Calu3 (cell line): ENCODE measurements at regions not wholly inside any gene's neighbourhood (a gene's known extent, or its start where the extent isn't known, plus 50 kb on each side); places are given as distances from the start of the nearest gene placed in this dataset.

Source experiments
- BruUV-seq: library from RNA; stranded (reverse); fragments of 400-500 nt; replicated peaks from 2 replicates; lab custom pipeline; 2021; lab: Mats Ljungman, UMichigan
- CTCF ChIA-PET: fragments of 300-600 bp; sonication (Branson Sonifier 250); formaldehyde crosslinking; loops from one replicate; lab custom pipeline; 2022; ENCODE audit warnings: antibody characterized with exemption; lab: Charles Lee
- DNase-seq: peaks from one replicate; pipeline ENCODE4 v3.0.0; 2022
- H3K27ac Mint-ChIP-seq: one replicate; pipeline ENCODE4 v1.8.0; 2022; ENCODE audit warnings: mixed read lengths; ENCODE audit not compliant: unreplicated experiment
- H3K27me3 Mint-ChIP-seq: one replicate; pipeline ENCODE4 v1.8.0; 2022; ENCODE audit warnings: mixed read lengths; ENCODE audit not compliant: unreplicated experiment
- H3K36me3 Mint-ChIP-seq: one replicate; pipeline ENCODE4 v1.8.0; 2022; ENCODE audit warnings: mild to moderate bottlenecking, moderate library complexity, mixed read lengths; ENCODE audit not compliant: insufficient read depth, unreplicated experiment
- H3K4me1 Mint-ChIP-seq: one replicate; pipeline ENCODE4 v1.8.0; 2022; ENCODE audit warnings: mild to moderate bottlenecking, low read depth, mixed read lengths; ENCODE audit not compliant: unreplicated experiment
- H3K4me3 Mint-ChIP-seq: one replicate; pipeline ENCODE4 v1.8.0; 2022; ENCODE audit warnings: mild to moderate bottlenecking, low read depth, moderate library complexity, mixed read lengths; ENCODE audit not compliant: unreplicated experiment
- H3K9me3 Mint-ChIP-seq: one replicate; pipeline ENCODE4 v1.8.0; 2022; ENCODE audit warnings: low read depth, mixed read lengths; ENCODE audit not compliant: unreplicated experiment
- intact Hi-C: fragments of 100-400 bp; cut with micrococcal nuclease; formaldehyde crosslinking; loops from one replicate; pipeline ENCODE4 v1.10.0; 2022; ENCODE audit not compliant: unreplicated experiment
- TF ChIP-seq, protein P1 (sequence below): fragments of 200-600 bp; IDR thresholded peaks from one replicate; pipeline ENCODE4 v1.8.0; 2022; ENCODE audit warnings: antibody characterized with exemption; ENCODE audit not compliant: unreplicated experiment

DNA sequence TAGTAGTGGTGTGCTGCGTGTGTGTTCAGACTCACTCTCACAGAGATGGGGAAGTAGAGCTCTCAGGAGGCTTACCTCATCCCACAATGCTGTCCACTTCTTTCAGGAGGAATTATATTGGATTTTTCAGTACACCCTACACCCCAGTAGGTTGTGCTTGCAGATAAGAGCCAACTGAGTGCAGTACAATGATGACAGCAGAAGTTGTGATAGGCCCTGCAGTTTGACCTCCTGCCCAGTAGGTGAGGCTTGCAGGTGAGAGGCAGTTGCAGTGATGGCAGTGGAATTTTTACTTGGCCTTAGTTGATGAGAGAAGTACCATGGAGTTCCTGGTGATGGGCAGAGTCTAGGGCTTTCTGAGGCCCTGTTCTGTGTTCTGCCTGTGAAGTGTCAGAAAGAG, 657.8 kb downstream of the KCNJ3 start:
- Mint-ChIP-seq H3K4me1 (no peaks in the 10 kb centered on the region), H3K4me3 (no peak overlapping the region), H3K27ac (no peak overlapping the region), H3K27me3 (no peaks in the 10 kb centered on the region), H3K36me3 (no peaks in the 10 kb centered on the region), H3K9me3 (peaks cover 5% of the 10 kb centered on the region)
- TF ChIP-seq, protein P1, sequence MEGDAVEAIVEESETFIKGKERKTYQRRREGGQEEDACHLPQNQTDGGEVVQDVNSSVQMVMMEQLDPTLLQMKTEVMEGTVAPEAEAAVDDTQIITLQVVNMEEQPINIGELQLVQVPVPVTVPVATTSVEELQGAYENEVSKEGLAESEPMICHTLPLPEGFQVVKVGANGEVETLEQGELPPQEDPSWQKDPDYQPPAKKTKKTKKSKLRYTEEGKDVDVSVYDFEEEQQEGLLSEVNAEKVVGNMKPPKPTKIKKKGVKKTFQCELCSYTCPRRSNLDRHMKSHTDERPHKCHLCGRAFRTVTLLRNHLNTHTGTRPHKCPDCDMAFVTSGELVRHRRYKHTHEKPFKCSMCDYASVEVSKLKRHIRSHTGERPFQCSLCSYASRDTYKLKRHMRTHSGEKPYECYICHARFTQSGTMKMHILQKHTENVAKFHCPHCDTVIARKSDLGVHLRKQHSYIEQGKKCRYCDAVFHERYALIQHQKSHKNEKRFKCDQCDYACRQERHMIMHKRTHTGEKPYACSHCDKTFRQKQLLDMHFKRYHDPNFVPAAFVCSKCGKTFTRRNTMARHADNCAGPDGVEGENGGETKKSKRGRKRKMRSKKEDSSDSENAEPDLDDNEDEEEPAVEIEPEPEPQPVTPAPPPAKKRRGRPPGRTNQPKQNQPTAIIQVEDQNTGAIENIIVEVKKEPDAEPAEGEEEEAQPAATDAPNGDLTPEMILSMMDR: no peak
- DNase-seq: no peak
- CTCF ChIA-PET: no interaction called here
- no TSS peak for BruUV-seq
- intact Hi-C loops: no loop called here

DNA sequence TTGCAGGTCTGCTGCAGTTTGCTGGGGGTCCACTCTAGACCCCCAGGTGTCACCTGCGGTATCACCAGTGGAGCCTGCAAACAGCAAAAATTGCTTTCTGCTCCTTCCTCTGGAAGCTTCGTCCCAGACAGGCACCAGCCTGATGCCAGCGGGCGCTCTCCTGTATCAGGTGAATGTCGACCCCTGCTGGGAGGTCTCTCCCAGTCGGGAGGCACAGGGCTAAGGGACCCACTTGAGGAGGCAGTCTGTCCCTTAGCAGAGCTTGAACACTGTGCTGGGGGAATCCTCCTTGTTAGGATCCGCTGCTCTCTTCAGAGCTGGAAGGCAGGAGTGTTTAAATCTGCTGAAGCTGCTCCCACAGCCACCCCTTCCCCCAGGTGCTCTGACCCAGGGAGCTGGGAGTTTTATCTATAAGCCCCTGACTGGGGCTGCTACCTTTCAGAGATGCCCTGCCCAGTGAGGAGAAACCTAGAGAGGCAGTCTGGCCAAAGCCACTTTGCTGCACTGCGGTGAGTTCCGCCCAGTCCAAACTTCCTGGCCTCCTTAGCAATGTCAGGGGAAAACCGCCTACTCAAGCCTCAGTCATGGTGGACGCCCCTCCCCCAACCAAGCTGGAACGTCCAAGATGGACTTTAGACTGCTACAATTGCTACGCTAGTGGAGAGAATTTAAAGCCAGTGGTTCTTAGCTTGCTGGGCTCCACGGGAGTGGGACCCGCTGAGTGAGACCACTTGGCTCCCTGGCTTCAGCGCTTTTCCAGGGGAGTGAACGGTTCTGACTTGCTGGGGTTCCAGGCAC, 652.5 kb downstream of the KCNJ3 start:
- no peaks in the 10 kb centered on the region for H3K36me3 Mint-ChIP-seq
- CTCF ChIA-PET: no interaction called here

DNA sequence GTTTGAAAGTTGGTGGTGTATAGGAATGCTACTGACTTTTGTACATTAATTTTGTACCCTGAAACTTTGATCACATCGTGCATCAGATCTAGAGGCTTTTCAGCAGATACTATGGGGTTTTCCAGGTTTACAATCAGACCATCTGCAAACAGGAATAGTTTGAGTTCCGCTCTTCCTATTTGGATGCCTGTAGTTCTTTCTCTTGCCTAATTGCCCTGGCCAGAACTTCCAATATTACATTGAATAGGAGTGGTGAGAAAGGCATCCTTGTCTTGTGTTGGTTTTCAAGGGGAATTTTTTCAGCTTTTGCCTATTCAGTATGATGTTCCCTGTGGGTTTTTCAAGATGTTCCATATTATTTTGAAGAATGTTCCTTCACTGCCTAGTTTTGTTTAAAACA, 633.5 kb downstream of the KCNJ3 start:
- no peak overlapping the region for H3K27ac Mint-ChIP-seq
- H3K27me3 Mint-ChIP-seq: no peaks in the 10 kb centered on the region
- no TSS peak for BruUV-seq
- H3K9me3 Mint-ChIP-seq: peaks cover under 1% of the 10 kb centered on the region
- H3K4me1 Mint-ChIP-seq: no peaks in the 10 kb centered on the region
- no peak for DNase-seq
- no peaks in the 10 kb centered on the region for H3K36me3 Mint-ChIP-seq
- intact Hi-C loops: no loop called here
- TF ChIP-seq, protein P1: no peak
- CTCF ChIA-PET: no interaction called here
- H3K4me3 Mint-ChIP-seq: no peak overlapping the region

More for the DNA sequence above, 652.5 kb downstream of the KCNJ3 start:
- no TSS peak for BruUV-seq
- TF ChIP-seq, protein P1: no peak
- Mint-ChIP-seq H3K27ac (no peak overlapping the region), H3K27me3 (no peaks in the 10 kb centered on the region), H3K9me3 (peaks cover 8% of the 10 kb centered on the region), H3K4me1 (no peaks in the 10 kb centered on the region), H3K4me3 (no peak overlapping the region)
- intact Hi-C loops: no loop called here
- DNase-seq: no peak

DNA sequence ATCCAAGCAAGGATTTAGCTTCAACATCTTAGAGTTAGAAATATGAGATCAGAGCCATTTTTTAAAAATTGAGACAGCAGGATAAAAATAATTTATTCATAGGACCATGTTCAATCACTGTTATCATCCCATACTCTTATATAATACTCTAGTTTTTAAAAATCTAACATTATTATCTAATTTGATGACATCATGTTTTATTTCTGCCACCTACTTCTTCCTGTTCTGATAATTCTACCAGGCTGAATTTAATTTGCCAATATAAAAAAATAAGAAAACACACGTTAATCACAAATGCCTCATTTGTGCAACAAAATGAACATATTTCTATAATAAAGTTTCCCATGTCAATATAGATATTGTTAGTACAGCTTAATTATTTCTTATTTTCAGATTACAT, 621.7 kb downstream of the KCNJ3 start:
- intact Hi-C loops: no loop called here
- no peaks in the 10 kb centered on the region for H3K9me3 Mint-ChIP-seq

More for the DNA sequence above, 621.7 kb downstream of the KCNJ3 start:
- Mint-ChIP-seq H3K4me1 (no peaks in the 10 kb centered on the region), H3K4me3 (no peak overlapping the region), H3K27ac (no peak overlapping the region), H3K36me3 (no peaks in the 10 kb centered on the region), H3K27me3 (no peaks in the 10 kb centered on the region)
- BruUV-seq: no TSS peak
- no peak for DNase-seq
- CTCF ChIA-PET: no interaction called here
- TF ChIP-seq, protein P1: no peak
